SK-N-SH treated with all-trans-retinoic acid at 6 μM for 48 hours (cell line): ENCODE measurements at regions not wholly inside any gene's neighbourhood (a gene's known extent, or its start where the extent isn't known, plus 50 kb on each side); places are given as distances from the start of the nearest gene placed in this dataset.

Source experiments
- ATAC-seq: fragments of 200-7000 bp; cut with Tn5 transposase; 3 replicates; pipeline ENCODE4 v1.9.1; 2020; ENCODE audit warnings: mild to moderate bottlenecking, moderate library complexity
- ARNTL ChIP-seq: fragments of 450-650 bp; formaldehyde crosslinking; IDR thresholded peaks from 2 replicates; pipeline ENCODE4 v1.5.0; 2020; ENCODE audit warnings: low read depth, mild to moderate bottlenecking, moderate library complexity, borderline replicate concordance
- BACH2 ChIP-seq: fragments of 250-450 bp; sonication (Bioruptor Pico); IDR thresholded peaks from 2 replicates; pipeline ENCODE4 v1.9.0; 2021; ENCODE audit warnings: mild to moderate bottlenecking, borderline replicate concordance
- CSDC2 ChIP-seq: fragments of 250-450 bp; sonication (Bioruptor Pico); IDR thresholded peaks from 2 replicates; pipeline ENCODE4 v1.5.0; 2020; ENCODE audit warnings: mild to moderate bottlenecking, moderate library complexity
- CSRNP3 ChIP-seq: fragments of 250-450 bp; sonication (Bioruptor Pico); IDR thresholded peaks from 2 replicates; pipeline ENCODE4 v1.5.1; 2021; ENCODE audit warnings: mild to moderate bottlenecking, moderate library complexity
- ESRRG ChIP-seq: fragments of 250-450 bp; sonication (Bioruptor Pico); IDR thresholded peaks from 2 replicates; pipeline ENCODE4 v1.6.1; 2021; ENCODE audit warnings: mild to moderate bottlenecking
- ISL1 ChIP-seq: fragments of 250-450 bp; sonication (Bioruptor Pico); IDR thresholded peaks from 2 replicates; pipeline ENCODE4 v2.1.2; 2022; ENCODE audit warnings: mild to moderate bottlenecking, moderate library complexity
- OSR1 ChIP-seq: fragments of 250-450 bp; sonication (Bioruptor Pico); IDR thresholded peaks from 2 replicates; pipeline ENCODE4 v1.8.0; 2022; ENCODE audit warnings: moderate library complexity, mild to moderate bottlenecking, inconsistent platforms
- PATZ1 ChIP-seq: fragments of 250-450 bp; sonication (Bioruptor Pico); IDR thresholded peaks from 2 replicates; pipeline ENCODE4 v1.8.0; 2020; ENCODE audit warnings: mild to moderate bottlenecking, moderate library complexity, borderline replicate concordance
- PPARA ChIP-seq: fragments of 250-450 bp; sonication (Bioruptor Pico); IDR thresholded peaks from 2 replicates; pipeline ENCODE4 v1.5.0; 2020; ENCODE audit warnings: mild to moderate bottlenecking, borderline replicate concordance
- RARB ChIP-seq: fragments of 250-450 bp; sonication (Bioruptor Pico); IDR thresholded peaks from 2 replicates; pipeline ENCODE4 v1.8.0; 2021; ENCODE audit warnings: mild to moderate bottlenecking, moderate library complexity
- SNAI2 ChIP-seq: fragments of 250-450 bp; sonication (Bioruptor Pico); IDR thresholded peaks from 2 replicates; pipeline ENCODE4 v1.5.0; 2020; ENCODE audit warnings: mild to moderate bottlenecking, moderate library complexity
- TCF4 ChIP-seq: fragments of 250-450 bp; sonication (Bioruptor Pico); IDR thresholded peaks from 2 replicates; pipeline ENCODE4 v1.8.0; 2021; ENCODE audit warnings: mild to moderate bottlenecking, moderate library complexity, borderline replicate concordance
- TOX ChIP-seq: fragments of 250-450 bp; sonication (Bioruptor Pico); IDR thresholded peaks from 2 replicates; pipeline ENCODE4 v1.8.0; 2021; ENCODE audit warnings: mild to moderate bottlenecking, moderate library complexity, borderline replicate concordance
- TSHZ2 ChIP-seq: fragments of 250-450 bp; sonication (Bioruptor Pico); IDR thresholded peaks from 2 replicates; pipeline ENCODE4 v1.5.0; 2020; ENCODE audit warnings: mild to moderate bottlenecking, moderate library complexity
- ZC3H10 ChIP-seq: fragments of 250-450 bp; sonication (Bioruptor Pico); IDR thresholded peaks from 2 replicates; pipeline ENCODE4 v1.5.1; 2021; ENCODE audit warnings: mild to moderate bottlenecking, moderate library complexity
- ZFP3 ChIP-seq: fragments of 250-450 bp; sonication (Bioruptor Pico); IDR thresholded peaks from 2 replicates; pipeline ENCODE4 v1.5.0; 2020; ENCODE audit warnings: mild to moderate bottlenecking, moderate library complexity
- ZNF565 ChIP-seq: fragments of 450-650 bp; formaldehyde crosslinking; conservative IDR thresholded peaks from 2 replicates; pipeline ENCODE4 v1.5.0; 2020; ENCODE audit warnings: low read depth, mild to moderate bottlenecking, moderate library complexity
- ZNF70 ChIP-seq: fragments of 450-650 bp; formaldehyde crosslinking; IDR thresholded peaks from 2 replicates; pipeline ENCODE4 v1.5.0; 2020; ENCODE audit warnings: mild to moderate bottlenecking, moderate library complexity
- ZNF8 ChIP-seq: fragments of 450-650 bp; formaldehyde crosslinking; IDR thresholded peaks from 2 replicates; pipeline ENCODE4 v1.5.0; 2020; ENCODE audit warnings: mild to moderate bottlenecking, moderate library complexity
- TF ChIP-seq, protein P1 (sequence below): fragments of 250-450 bp; sonication (Bioruptor Pico); IDR thresholded peaks from 2 replicates; pipeline ENCODE4 v1.5.1; 2020; ENCODE audit warnings: low read depth, mild to moderate bottlenecking, moderate library complexity
- TF ChIP-seq, protein P2 (sequence below): fragments of 250-450 bp; sonication (Bioruptor Pico); IDR thresholded peaks from 2 replicates; pipeline ENCODE4 v1.8.0; 2021; ENCODE audit warnings: low read depth, mild to moderate bottlenecking, moderate library complexity, borderline replicate concordance

- TF ChIP-seq RARB (CRISPR knock-in tag): no peak
- TF ChIP-seq ZC3H10 (CRISPR knock-in tag): no peak
- TF ChIP-seq CSRNP3 (CRISPR knock-in tag): no peak
- ATAC-seq: no peak
Measured at GRCh38 chr5:58066557-58066956, 393.3 kb downstream of the PLK2 start.

- peak; percentile 60 for ATAC-seq
- peak; percentile 66; the same call in 1 of the 2 replicates for TF ChIP-seq TCF4 (CRISPR knock-in tag)
- TF ChIP-seq ZC3H10 (CRISPR knock-in tag): no peak
Measured at GRCh38 chr5:58066076-58066475, 393.8 kb downstream of the PLK2 start.

DNA sequence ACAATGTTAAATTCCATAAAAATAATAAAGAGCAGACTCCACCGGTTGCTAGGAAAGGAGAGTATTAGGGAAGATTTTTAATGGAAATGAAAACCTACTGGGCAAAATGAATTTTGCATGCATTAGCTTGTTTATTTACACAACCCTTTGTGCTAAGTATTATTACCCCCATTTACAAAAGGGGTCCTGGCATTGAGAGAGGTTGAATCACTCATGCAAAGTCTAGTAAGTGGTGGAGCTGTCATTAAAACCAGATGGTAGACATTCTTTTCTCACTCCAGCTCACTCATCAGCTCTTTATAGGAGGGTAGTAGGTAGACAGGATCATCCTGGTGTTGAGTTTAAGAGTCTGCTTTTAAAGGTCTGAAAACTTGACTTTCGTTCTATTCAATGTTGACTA, 395.1 kb downstream of the PLK2 start:
- TF ChIP-seq ZNF70: peak; percentile 40; the same call in 1 of the 2 replicates
- TF ChIP-seq ESRRG: no peak
- ATAC-seq: peak; percentile 58

DNA sequence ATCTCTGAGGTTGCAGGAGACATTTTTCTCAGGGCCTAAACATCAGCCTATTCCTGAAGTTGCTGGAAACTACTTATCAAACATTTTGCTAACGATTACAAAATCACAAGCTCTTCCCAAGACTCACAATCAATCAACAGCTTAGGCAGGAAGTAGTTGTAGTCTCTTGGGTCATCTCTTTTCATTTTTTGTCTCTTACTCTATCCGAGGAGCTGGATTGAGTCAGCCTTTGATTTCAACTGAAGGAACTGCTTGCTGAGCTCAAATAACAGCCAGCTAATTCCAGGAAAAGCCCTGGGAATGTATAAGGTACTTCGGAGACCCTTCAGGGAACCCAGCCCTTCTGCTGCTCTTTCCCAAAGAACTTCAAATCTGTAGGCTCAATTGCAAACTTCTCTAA, 398.9 kb downstream of the PLK2 start:
- peak; percentile 51 for ATAC-seq
- TF ChIP-seq PATZ1 (CRISPR knock-in tag): no peak
- TF ChIP-seq, protein P1, sequence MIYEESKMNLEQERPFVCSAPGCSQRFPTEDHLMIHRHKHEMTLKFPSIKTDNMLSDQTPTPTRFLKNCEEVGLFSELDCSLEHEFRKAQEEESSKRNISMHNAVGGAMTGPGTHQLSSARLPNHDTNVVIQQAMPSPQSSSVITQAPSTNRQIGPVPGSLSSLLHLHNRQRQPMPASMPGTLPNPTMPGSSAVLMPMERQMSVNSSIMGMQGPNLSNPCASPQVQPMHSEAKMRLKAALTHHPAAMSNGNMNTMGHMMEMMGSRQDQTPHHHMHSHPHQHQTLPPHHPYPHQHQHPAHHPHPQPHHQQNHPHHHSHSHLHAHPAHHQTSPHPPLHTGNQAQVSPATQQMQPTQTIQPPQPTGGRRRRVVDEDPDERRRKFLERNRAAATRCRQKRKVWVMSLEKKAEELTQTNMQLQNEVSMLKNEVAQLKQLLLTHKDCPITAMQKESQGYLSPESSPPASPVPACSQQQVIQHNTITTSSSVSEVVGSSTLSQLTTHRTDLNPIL: no peak
- no peak for TF ChIP-seq BACH2
- TF ChIP-seq ZFP3: no peak
- no peak for TF ChIP-seq OSR1 (CRISPR knock-in tag)
- no peak for TF ChIP-seq PPARA
- TF ChIP-seq, protein P2, sequence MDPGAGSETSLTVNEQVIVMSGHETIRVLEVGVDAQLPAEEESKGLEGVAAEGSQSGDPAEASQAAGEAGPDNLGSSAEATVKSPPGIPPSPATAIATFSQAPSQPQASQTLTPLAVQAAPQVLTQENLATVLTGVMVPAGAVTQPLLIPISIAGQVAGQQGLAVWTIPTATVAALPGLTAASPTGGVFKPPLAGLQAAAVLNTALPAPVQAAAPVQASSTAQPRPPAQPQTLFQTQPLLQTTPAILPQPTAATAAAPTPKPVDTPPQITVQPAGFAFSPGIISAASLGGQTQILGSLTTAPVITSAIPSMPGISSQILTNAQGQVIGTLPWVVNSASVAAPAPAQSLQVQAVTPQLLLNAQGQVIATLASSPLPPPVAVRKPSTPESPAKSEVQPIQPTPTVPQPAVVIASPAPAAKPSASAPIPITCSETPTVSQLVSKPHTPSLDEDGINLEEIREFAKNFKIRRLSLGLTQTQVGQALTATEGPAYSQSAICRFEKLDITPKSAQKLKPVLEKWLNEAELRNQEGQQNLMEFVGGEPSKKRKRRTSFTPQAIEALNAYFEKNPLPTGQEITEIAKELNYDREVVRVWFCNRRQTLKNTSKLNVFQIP (CRISPR knock-in tag): no peak
- TF ChIP-seq ZNF565: no peak
- no peak for TF ChIP-seq ESRRG
- no peak for TF ChIP-seq ZNF8 (CRISPR knock-in tag)

DNA sequence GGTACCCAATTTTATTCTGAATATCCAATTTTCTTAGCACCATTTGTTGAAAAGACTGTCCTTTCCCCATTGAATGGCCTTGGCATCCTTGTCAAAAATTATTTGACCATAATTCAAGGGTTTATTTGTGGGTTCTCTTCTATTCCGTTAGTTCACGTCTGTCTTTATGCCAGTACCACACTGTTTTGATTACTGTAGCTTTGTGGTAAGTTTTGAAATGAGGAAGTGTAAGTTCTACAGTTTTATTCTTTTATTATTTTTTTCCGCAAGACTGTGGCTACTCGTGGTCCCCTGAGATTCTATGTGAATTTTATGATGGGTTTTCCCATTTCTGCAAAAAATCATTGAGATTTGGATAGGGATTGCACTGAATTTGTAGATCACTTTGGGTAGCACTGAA, 402.6 kb downstream of the PLK2 start:
- no peak for TF ChIP-seq ZNF70
- TF ChIP-seq ZC3H10 (CRISPR knock-in tag): no peak
- no peak for ATAC-seq

DNA sequence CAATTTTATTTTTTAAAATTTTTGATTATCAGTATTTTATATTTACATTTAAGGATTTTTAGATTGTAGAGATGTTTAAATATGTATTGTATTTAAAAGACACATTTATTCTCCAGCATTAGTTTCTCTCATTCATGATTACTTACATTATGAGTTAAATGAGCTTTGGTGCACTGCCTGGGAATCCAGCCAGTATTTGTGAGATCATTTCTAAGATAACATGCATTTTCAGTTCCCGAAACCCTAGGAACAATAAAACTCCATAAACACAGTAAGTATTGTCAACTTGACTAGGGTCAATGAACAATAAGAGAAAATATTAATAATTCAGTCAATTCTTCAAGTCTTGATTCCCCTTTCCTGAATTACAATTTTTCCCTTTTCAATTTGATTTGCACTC, 403.3 kb downstream of the PLK2 start:
- no peak for ATAC-seq
- no peak for TF ChIP-seq TOX (CRISPR knock-in tag)
- TF ChIP-seq ZNF8 (CRISPR knock-in tag): no peak
- no peak for TF ChIP-seq ZC3H10 (CRISPR knock-in tag)
- no peak for TF ChIP-seq ARNTL (CRISPR knock-in tag)
- TF ChIP-seq PPARA: no peak
- no peak for TF ChIP-seq ZNF70
- TF ChIP-seq BACH2: no peak
- TF ChIP-seq RARB (CRISPR knock-in tag): no peak
- TF ChIP-seq CSDC2 (CRISPR knock-in tag): no peak
- TF ChIP-seq ZNF565: no peak
- TF ChIP-seq ISL1 (CRISPR knock-in tag): no peak
- TF ChIP-seq SNAI2 (CRISPR knock-in tag): no peak
- no peak for TF ChIP-seq CSRNP3 (CRISPR knock-in tag)
- TF ChIP-seq, protein P1: no peak
- TF ChIP-seq TSHZ2 (CRISPR knock-in tag): no peak
- TF ChIP-seq TCF4 (CRISPR knock-in tag): no peak
